Endothelial cell of umbilical vein (primary cell): ENCODE measurements at regions not wholly inside any gene's neighbourhood (a gene's known extent, or its start where the extent isn't known, plus 50 kb on each side); places are given as distances from the start of the nearest gene placed in this dataset.

ENCODE experiments used
- BruUV-seq: library from RNA; stranded (reverse); fragments of 400-500 nt; replicated peaks from 2 replicates; lab custom pipeline; 2021; lab: Mats Ljungman, UMichigan
- CTCF ChIA-PET: fragments of 300-600, 350-600 bp; sonication (Branson Sonifier 250); formaldehyde crosslinking; loops from one replicate; lab custom pipeline; 2021; ENCODE audit warnings: antibody characterized with exemption, inconsistent platforms; lab: Charles Lee
- POLR2A ChIA-PET: fragments of 300-600, 350-600 bp; sonication (Branson Sonifier 250); formaldehyde crosslinking; loops from one replicate; lab custom pipeline; 2021; ENCODE audit warnings: antibody characterized with exemption, inconsistent platforms; lab: Charles Lee
- DNase-seq: peaks from one replicate; pipeline ENCODE4 v3.0.0-alpha.2; 2011; ENCODE audit warnings: low read depth, low spot score
- FAIRE-seq: peaks from 2 replicates; lab custom pipeline; 2011; peaks lifted over from hg19 to GRCh38; lab: Jason Lieb, UNC
- H2AFZ ChIP-seq: 2 replicates; pipeline ENCODE4 v1.6.0; 2012; ENCODE audit warnings: low read depth, low read length, control low read depth, inconsistent platforms
- H3K27ac ChIP-seq: 2 replicates; pipeline ENCODE4 v1.5.1; 2011; ENCODE audit warnings: low read depth, mild to moderate bottlenecking, control low read depth, low read length, moderate library complexity; ENCODE audit not compliant: insufficient read depth
- H3K27me3 ChIP-seq, 2 experiments: 2 replicates each; pipeline versions ENCODE4 v1.6.0 to v1.6.1; 2011; ENCODE audit warnings: low read length in 2 of 2, mixed read lengths in 1 of 2; ENCODE audit not compliant: control insufficient read depth in 2 of 2, insufficient read depth in 2 of 2
- H3K36me3 ChIP-seq, 2 experiments: 2 replicates in 1 of 2; 3 replicates in 1 of 2; pipeline ENCODE4 v1.5.1; 2011; ENCODE audit warnings: low read length in 2 of 2, mild to moderate bottlenecking in 1 of 2, moderate library complexity in 1 of 2; ENCODE audit not compliant: control insufficient read depth in 2 of 2, insufficient read depth in 2 of 2; ENCODE audit errors: extremely low read depth in 1 of 2
- H3K4me1 ChIP-seq: 3 replicates; pipeline ENCODE4 v1.5.1; 2011; ENCODE audit warnings: mild to moderate bottlenecking, low read length; ENCODE audit not compliant: control insufficient read depth, insufficient read depth; ENCODE audit errors: extremely low read depth
- H3K4me2 ChIP-seq: 2 replicates; pipeline ENCODE4 v1.6.1; 2011; ENCODE audit warnings: low read length, control low read depth, mixed read lengths; ENCODE audit not compliant: insufficient read depth
- H3K4me3 ChIP-seq, 3 experiments: fragments of 200-600 bp in 1 of 3; sonication (generic), shearing (Covaris generic) in 1 of 3; replicated peaks in 1 of 3; 2 replicates each; pipeline ENCODE4 v1.5.1; 2011 to 2016; ENCODE audit warnings: control low read depth in 3 of 3, low read length in 3 of 3, mild to moderate bottlenecking in 2 of 3, inconsistent platforms in 1 of 3, low read depth in 1 of 3, moderate library complexity in 1 of 3; ENCODE audit not compliant: insufficient read depth in 1 of 3
- H3K79me2 ChIP-seq: 2 replicates; pipeline ENCODE4 v1.6.0; 2012; ENCODE audit warnings: low read length, inconsistent platforms; ENCODE audit not compliant: control insufficient read depth, insufficient read depth
- H3K9ac ChIP-seq: replicated peaks from 2 replicates; pipeline ENCODE3; 2011; ENCODE audit warnings: low read length, control low read depth; ENCODE audit not compliant: insufficient read depth; ENCODE audit errors: extremely low read depth
- H3K9me1 ChIP-seq: replicated peaks from 3 replicates; pipeline ENCODE4 v1.6.0; 2011; ENCODE audit warnings: mild to moderate bottlenecking, low read length; ENCODE audit not compliant: control insufficient read depth, insufficient read depth; ENCODE audit errors: extremely low read depth
- H3K9me3 ChIP-seq: replicated peaks from 2 replicates; pipeline ENCODE4 v1.5.1; 2012; ENCODE audit warnings: low read length, inconsistent platforms; ENCODE audit not compliant: control insufficient read depth, insufficient read depth
- H4K20me1 ChIP-seq: replicated peaks from 2 replicates; pipeline ENCODE3; 2011; ENCODE audit warnings: mild to moderate bottlenecking, low read length; ENCODE audit not compliant: control insufficient read depth, insufficient read depth; ENCODE audit errors: extremely low read depth
- EZH2 ChIP-seq: IDR thresholded peaks from 2 replicates; pipeline ENCODE4 v1.6.1; 2012; ENCODE audit warnings: borderline replicate concordance, low read depth, mild to moderate bottlenecking, moderate library complexity, low read length, inconsistent platforms; ENCODE audit not compliant: severe bottlenecking
- FOS ChIP-seq: IDR thresholded peaks from 2 replicates; pipeline ENCODE4 v1.6.1; 2011; ENCODE audit warnings: mild to moderate bottlenecking, low read length, moderate library complexity, borderline replicate concordance; ENCODE audit not compliant: insufficient read depth
- GATA2 ChIP-seq: IDR thresholded peaks from 2 replicates; pipeline ENCODE4 v1.7.0; 2011; ENCODE audit warnings: low read depth, mild to moderate bottlenecking, moderate library complexity, mixed read lengths, low read length; ENCODE audit not compliant: insufficient read length, insufficient read depth
- JUN ChIP-seq: IDR thresholded peaks from 2 replicates; pipeline ENCODE4 v1.6.1; 2011; ENCODE audit warnings: borderline replicate concordance, low read depth; ENCODE audit not compliant: insufficient read length, insufficient read depth
- MAX ChIP-seq: IDR thresholded peaks from 2 replicates; pipeline ENCODE4 v1.6.1; 2011; ENCODE audit not compliant: insufficient read depth, insufficient read length
- MYC ChIP-seq: IDR thresholded peaks from one replicate; pipeline ENCODE4 v1.6.1; 2011; ENCODE audit warnings: mild to moderate bottlenecking, low read depth, low read length
- POLR2A ChIP-seq: IDR thresholded peaks from 2 replicates; pipeline ENCODE4 v1.6.1; 2012; ENCODE audit warnings: low read depth, mild to moderate bottlenecking, control low read depth, low read length
- POLR2AphosphoS5 ChIP-seq: IDR thresholded peaks from 2 replicates; pipeline ENCODE4 v1.6.1; 2012; ENCODE audit warnings: low read depth, mild to moderate bottlenecking, control low read depth, low read length, moderate library complexity; ENCODE audit not compliant: insufficient read depth
- dilution Hi-C: fragments of 300-500 bp; cut with MboI; formaldehyde crosslinking; loops from one replicate; pipeline ENCODE4 v1.15.0; 2019; ENCODE audit warnings: low sequenced_read_pairs; ENCODE audit not compliant: extremely low pct_ligation_motif_present
- intact Hi-C: fragments of 100-400 bp; cut with micrococcal nuclease; formaldehyde crosslinking; loops from one replicate; pipeline ENCODE4 v1.10.0; 2022
- TF ChIP-seq, protein P1 (sequence below), 2 donors: IDR thresholded peaks; 1 replicate in 1 of 2; 2 replicates in 1 of 2; pipeline ENCODE4 v1.5.1; 2011; ENCODE audit warnings: low read length in 2 of 2, mild to moderate bottlenecking in 2 of 2, moderate library complexity in 2 of 2, control low read depth in 1 of 2, inconsistent platforms in 1 of 2, low read depth in 1 of 2; ENCODE audit not compliant: insufficient read depth in 1 of 2; ENCODE audit errors: extremely low read depth in 1 of 2

DNA sequence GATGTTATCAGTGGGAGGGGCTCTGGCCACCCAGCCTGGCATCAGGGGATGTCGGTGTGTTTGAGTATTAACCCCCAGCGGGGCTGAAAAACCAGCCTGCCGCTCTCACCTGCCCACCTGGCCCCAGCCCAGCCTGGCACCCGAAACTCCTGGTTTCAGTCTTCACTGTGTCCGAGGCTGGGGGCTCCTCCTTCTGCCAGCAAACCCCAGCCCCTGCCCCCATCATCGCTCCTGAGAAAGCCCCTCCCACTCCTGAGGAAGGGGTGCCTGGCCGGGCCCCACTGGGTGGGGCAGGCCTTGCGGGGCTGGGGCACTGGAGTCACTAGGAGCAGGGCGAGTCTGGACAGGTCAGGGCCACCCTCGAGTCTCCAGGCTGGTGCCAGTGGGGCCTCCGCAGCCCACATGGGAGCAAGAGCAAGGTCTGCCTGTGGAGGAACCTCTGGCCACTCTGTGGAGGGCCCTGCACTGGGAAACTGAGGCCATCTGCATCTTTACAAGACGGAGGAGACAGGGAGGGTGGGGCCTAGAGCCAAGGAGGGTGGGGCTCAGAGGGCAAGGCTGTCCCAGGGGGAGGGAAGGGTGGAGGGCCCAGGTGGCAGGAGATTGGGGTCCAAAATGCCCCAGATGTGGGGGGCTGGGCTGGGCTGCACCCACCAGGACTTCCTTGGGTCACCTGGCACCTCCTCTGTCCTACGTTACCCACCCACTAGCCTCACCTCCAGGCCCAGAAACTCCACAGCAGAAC lies 51.5 kb upstream of the NOTCH1 start:
- H3K27me3 ChIP-seq, result no peaks in the 10 kb centered on the region
- H3K9me1 ChIP-seq, result no peaks in the 10 kb centered on the region
- POLR2A ChIA-PET, result no interaction called here
- H3K27ac ChIP-seq, result no peak overlapping the region
- no peak overlapping the region for H3K4me3 ChIP-seq
- DNase-seq (no peak), FAIRE-seq (no peak)
- BruUV-seq, result no TSS peak
- no peaks in the 10 kb centered on the region for H3K79me2 ChIP-seq
- dilution Hi-C loops, result no loop called here
- TF ChIP-seq MAX, result no peak
- no peak for TF ChIP-seq MYC
- no peak for TF ChIP-seq JUN
- TF ChIP-seq GATA2, result no peak
- TF ChIP-seq POLR2AphosphoS5, result no peak
- no peak for TF ChIP-seq FOS
- TF ChIP-seq, protein P1, sequence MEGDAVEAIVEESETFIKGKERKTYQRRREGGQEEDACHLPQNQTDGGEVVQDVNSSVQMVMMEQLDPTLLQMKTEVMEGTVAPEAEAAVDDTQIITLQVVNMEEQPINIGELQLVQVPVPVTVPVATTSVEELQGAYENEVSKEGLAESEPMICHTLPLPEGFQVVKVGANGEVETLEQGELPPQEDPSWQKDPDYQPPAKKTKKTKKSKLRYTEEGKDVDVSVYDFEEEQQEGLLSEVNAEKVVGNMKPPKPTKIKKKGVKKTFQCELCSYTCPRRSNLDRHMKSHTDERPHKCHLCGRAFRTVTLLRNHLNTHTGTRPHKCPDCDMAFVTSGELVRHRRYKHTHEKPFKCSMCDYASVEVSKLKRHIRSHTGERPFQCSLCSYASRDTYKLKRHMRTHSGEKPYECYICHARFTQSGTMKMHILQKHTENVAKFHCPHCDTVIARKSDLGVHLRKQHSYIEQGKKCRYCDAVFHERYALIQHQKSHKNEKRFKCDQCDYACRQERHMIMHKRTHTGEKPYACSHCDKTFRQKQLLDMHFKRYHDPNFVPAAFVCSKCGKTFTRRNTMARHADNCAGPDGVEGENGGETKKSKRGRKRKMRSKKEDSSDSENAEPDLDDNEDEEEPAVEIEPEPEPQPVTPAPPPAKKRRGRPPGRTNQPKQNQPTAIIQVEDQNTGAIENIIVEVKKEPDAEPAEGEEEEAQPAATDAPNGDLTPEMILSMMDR (IDR thresholded peaks at IDR 0.05; ENCODE audit: extremely low read depth in 1 of 2, insufficient read depth in 1 of 2, low read depth in 1 of 2, low read length in 2 of 2), result no peak
- no peak for TF ChIP-seq EZH2
- no peak for TF ChIP-seq POLR2A
- no peaks in the 10 kb centered on the region for H4K20me1 ChIP-seq
- H3K9me3 ChIP-seq, result no peaks in the 10 kb centered on the region
- no peak overlapping the region for H3K4me2 ChIP-seq
- CTCF ChIA-PET, result interaction anchor here (0.9 kb wide), 1 partner anchor 28 kb away, joined by 10 read pairs; no protein-coding TSS in a partner anchor
- H3K9ac ChIP-seq, result no peak overlapping the region
- intact Hi-C loops, result no loop called here
- H2AFZ ChIP-seq, result no peak overlapping the region
- H3K4me1 ChIP-seq, result no peaks in the 10 kb centered on the region
- no peaks in the 10 kb centered on the region for H3K36me3 ChIP-seq
